OCI-LY1 (cell line): ENCODE measurements at regions not wholly inside any gene's neighbourhood (a gene's known extent, or its start where the extent isn't known, plus 50 kb on each side); places are given as distances from the start of the nearest gene placed in this dataset.

Source experiments
- CTCF ChIP-seq: fragments of 200-600 bp; sonication (generic), shearing (Covaris generic); IDR thresholded peaks from 2 replicates; pipeline ENCODE4 v1.5.1; 2017; ENCODE audit warnings: mild to moderate bottlenecking, antibody characterized with exemption, low read length, moderate library complexity, mixed read lengths
- EZH2 ChIP-seq: fragments of 200-600 bp; sonication (generic), shearing (Covaris generic); IDR thresholded peaks from 2 replicates; pipeline ENCODE4 v1.8.0; 2017; ENCODE audit warnings: borderline replicate concordance, mixed run types, mild to moderate bottlenecking, antibody characterized with exemption, low read length, moderate library complexity, mixed read lengths

- TF ChIP-seq CTCF (no peak), EZH2 (no peak)
Observed at GRCh38 chr2:107545851-107546250, 280.8 kb upstream of the RGPD4 start.
